Fibroblast of lung (primary cell): ENCODE measurements at regions not wholly inside any gene's neighbourhood (a gene's known extent, or its start where the extent isn't known, plus 50 kb on each side); places are given as distances from the start of the nearest gene placed in this dataset.

ENCODE experiments used
- EZH2 ChIP-seq: IDR thresholded peaks from 2 replicates; pipeline ENCODE4 v1.5.1; 2012; ENCODE audit warnings: low read length, control low read depth, mild to moderate bottlenecking; ENCODE audit errors: missing control alignments
- TF ChIP-seq, protein P1 (sequence below), 2 donors: IDR thresholded peaks in 1 of 2; conservative IDR thresholded peaks in 1 of 2; 1 replicate in 1 of 2; 2 replicates in 1 of 2; pipeline ENCODE4 v1.5.1; 2011 to 2012; ENCODE audit warnings: low read length in 2 of 2, control low read depth in 1 of 2, inconsistent platforms in 1 of 2, low read depth in 1 of 2, mild to moderate bottlenecking in 1 of 2

DNA sequence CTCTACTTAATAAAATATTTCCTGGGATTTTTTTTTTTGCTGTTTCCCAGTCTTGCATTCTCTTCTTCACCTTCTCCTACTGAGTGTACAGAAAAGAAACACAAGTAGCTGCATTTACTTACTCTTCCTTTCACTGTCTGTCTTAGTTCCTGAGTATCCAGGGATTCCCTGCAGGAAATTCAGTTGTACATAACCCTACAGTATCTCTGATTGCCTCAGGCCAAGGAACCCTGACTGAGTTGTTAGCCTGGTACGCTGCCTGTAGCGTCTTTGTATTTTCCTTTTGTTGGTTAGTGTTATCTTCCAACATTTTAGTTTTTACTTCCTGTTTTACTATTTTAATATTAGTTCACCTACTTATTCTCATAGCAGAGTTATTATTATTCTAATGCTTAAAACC is 142.5 kb upstream of the ROBO1 start:
- TF ChIP-seq, protein P1, sequence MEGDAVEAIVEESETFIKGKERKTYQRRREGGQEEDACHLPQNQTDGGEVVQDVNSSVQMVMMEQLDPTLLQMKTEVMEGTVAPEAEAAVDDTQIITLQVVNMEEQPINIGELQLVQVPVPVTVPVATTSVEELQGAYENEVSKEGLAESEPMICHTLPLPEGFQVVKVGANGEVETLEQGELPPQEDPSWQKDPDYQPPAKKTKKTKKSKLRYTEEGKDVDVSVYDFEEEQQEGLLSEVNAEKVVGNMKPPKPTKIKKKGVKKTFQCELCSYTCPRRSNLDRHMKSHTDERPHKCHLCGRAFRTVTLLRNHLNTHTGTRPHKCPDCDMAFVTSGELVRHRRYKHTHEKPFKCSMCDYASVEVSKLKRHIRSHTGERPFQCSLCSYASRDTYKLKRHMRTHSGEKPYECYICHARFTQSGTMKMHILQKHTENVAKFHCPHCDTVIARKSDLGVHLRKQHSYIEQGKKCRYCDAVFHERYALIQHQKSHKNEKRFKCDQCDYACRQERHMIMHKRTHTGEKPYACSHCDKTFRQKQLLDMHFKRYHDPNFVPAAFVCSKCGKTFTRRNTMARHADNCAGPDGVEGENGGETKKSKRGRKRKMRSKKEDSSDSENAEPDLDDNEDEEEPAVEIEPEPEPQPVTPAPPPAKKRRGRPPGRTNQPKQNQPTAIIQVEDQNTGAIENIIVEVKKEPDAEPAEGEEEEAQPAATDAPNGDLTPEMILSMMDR (conservative IDR thresholded peaks at IDR 0.05 in 1 of 2, IDR thresholded peaks at IDR 0.05 in 1 of 2; ENCODE audit: low read depth in 1 of 2, low read length in 2 of 2), result no peak
- TF ChIP-seq EZH2, result no peak
